ENCODE measurements at regions not wholly inside any gene's neighbourhood (a gene's known extent, or its start where the extent isn't known, plus 50 kb on each side); places are given as distances from the start of the nearest gene placed in this dataset.

DNA sequence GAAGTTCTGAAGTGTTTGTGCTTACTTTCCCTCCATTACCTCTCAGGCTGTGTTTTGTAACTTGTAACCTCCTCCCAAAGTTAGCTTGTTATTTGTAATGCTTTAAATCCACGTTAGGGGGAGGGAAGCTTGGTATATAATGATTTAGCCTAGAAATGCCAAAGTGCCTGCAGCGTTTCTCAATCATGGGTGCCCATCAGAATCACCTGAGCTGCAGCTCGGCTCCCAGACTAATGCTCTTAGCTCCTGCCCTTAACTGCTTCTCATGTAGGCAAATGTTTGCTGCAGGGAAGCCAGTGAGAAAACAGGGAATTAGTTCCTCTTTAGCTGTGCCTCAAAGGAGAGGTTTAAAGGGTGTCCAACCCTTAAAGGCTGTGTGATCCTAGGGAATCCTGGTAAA is 219.2 kb upstream of the NAALADL2 start:
- TF ChIP-seq, protein P1, sequence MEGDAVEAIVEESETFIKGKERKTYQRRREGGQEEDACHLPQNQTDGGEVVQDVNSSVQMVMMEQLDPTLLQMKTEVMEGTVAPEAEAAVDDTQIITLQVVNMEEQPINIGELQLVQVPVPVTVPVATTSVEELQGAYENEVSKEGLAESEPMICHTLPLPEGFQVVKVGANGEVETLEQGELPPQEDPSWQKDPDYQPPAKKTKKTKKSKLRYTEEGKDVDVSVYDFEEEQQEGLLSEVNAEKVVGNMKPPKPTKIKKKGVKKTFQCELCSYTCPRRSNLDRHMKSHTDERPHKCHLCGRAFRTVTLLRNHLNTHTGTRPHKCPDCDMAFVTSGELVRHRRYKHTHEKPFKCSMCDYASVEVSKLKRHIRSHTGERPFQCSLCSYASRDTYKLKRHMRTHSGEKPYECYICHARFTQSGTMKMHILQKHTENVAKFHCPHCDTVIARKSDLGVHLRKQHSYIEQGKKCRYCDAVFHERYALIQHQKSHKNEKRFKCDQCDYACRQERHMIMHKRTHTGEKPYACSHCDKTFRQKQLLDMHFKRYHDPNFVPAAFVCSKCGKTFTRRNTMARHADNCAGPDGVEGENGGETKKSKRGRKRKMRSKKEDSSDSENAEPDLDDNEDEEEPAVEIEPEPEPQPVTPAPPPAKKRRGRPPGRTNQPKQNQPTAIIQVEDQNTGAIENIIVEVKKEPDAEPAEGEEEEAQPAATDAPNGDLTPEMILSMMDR (IDR thresholded peaks at IDR 0.05) = no peak

DNA sequence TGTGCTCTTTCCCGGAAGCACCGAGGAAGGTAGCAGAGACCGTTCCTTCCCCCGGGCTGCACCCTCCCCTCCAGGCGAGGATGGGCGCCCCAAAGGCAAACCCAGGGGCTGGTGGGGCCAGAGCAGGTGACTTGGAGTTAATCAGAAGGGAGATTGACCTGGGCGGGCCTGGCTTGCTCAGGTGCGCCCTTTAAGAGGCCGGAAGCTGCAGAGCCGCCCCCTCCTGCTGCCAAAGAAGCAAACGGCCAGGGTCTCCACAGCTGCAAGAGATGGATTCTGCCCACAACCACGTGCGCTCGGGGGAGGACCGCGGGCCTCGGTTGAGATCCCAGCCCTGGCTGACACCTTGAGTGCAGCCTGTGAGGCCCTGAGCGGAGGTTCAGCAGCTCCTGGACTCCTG is 218.2 kb upstream of the NAALADL2 start:
- TF ChIP-seq, protein P1 (IDR thresholded peaks at IDR 0.05) = no peak

DNA sequence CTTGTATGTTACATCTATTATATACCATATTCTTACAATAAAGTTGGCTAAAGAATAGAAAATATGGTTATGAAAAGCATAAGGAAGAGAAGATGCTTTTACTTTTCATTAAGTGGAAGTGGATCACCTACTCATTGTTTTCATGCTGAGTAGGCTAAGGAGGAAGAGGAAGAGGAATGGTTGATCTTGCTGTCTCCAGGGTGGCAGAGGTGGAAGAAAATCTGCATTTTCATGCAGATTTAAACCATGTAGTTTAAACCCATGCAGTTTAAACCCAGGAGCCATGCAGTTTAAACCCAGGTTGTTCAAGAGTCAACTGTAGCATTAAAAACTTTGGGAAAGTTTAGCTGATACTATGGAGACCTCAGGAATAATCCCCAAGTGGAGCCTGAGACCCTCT is 214.8 kb upstream of the NAALADL2 start:
- TF ChIP-seq, protein P1 (IDR thresholded peaks at IDR 0.05) = no peak

DNA sequence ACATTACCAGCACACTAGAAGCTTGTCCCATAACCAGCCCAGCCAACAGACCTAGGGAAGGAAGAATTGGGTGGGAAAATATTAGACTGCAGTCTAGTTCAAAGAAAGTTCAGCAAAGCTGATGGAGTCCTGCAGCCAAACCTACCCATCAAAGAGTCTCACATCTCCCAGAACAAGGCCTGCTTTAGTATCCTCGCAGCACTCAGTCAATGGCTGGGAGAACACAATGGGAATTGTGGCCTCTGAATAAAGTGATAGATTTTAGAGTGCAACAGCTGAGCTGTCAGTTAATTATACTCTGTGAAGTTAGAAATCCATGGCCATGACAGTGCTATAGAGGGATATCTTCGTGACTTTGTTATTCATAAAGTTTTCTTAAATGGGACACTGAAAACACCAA is 207.2 kb upstream of the NAALADL2 start:
- TF ChIP-seq, protein P1 (IDR thresholded peaks at IDR 0.05) = no peak

DNA sequence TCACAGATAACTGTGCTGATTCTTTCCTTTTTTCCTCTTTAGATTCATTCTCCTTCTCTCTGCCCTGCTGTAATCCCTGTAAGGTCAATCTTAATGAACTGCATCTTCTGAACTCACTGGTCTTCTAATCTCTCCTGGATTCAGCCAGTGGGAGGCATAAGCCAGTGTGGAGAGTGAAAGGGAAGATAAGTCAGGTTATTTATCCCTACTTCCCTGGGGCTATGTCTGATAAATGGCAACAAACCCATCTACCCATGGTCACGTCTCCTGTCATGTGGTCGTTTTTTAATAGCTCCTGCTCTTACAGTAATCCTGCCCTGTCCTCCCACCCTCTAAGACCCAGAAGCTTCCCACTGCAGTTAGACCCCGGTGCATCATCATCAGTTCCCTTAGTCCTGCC is 199.6 kb upstream of the NAALADL2 start:
- TF ChIP-seq, protein P1 (IDR thresholded peaks at IDR 0.05) = no peak

DNA sequence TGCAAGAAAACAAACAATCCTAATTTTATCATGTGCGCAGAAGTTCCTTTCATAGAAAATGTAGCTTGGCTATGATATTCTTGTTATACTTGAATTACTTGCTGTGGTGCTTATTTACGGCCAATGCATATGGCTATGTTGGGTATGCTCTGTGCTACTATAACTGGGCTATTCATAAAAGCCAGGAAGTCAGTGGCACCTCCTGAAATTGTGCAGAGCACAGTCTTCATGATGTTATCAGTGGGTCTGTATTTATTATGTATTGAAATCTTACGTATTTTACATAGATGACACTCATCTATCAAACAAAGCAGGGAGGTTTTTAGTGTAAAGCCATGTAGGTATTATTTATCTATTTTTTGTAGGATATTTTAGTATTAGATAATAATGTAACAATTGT is 196.5 kb upstream of the NAALADL2 start:
- TF ChIP-seq, protein P1 (IDR thresholded peaks at IDR 0.05) = no peak

DNA sequence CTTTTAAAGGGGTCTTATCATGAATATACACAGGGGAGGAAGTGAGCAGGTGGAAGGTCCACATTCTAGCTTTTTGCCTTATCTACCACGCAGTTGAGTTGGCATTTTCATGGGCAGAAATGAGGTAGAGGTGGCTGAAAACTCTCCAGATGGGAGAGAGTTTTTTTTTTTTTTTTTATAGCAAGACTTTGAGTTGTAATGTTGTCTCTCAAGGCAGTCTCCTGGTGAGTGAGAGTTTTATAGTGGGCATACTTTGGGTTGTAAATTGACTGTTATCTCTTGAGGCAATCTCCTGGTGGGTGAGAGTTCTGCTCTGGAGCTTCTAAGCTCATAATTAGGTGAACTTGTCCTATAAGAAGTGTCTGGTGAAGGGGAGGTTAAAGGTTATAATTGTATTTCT is 191.7 kb upstream of the NAALADL2 start:
- TF ChIP-seq, protein P1 (IDR thresholded peaks at IDR 0.05) = no peak

DNA sequence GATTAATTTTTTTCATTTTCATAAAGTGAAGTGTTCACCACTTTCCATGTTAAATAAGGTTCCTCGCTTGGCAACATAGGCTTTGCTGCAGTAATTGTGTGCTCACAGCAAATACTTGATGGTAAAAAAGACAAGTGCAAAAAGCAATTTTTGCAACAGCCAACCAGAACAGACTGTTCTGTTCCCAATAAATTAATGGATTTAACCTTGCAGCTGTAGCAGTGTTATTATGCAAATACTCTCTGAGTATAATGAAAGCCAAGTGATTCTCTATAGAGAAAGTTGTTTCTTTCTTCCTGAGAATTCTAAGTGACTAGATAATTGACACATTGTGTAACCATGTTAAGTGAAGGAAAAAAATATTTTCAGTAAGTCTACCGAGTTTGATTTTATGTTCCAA is 183.7 kb upstream of the NAALADL2 start:
- TF ChIP-seq, protein P1 (IDR thresholded peaks at IDR 0.05) = no peak

Measured in LNCAP (cell line).